ENCODE measurements at regions not wholly inside any gene's neighbourhood (a gene's known extent, or its start where the extent isn't known, plus 50 kb on each side); places are given as distances from the start of the nearest gene placed in this dataset.

DNA sequence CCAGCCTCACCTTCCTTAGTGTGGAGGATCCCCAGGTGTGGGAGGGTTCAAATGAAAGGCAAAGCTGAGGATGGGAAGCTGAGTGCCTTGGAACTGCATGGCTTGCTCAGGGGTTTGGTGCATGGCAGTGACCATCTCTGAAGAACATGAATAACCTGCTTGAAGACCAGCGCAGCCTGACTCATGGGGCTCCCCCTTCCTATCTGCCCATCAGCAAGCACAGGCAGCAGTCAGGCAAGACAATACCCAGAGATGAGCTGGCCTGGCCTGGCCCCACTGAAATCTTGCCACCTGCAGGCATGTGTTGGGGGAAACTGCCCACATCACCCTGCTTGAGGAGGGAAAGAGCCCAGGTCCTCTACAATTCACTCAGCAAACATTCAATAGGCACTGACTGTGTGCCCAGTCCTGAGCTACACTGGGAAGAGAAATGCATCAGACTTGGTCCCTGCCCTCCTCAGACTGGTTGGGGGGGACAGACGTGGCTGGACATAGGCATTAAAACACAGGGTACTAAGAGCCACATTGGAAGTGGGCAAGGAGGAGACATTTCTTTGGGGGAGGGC is 105.0 kb upstream of the ALDH1B1 start:
- DNase-seq: no peak
- no CpG with 5 or more reads among the region's 2 CpGs for WGBS (ENCODE audit: extremely low coverage, insufficient read length, low lambda C conversion rate)
- H2BK5ac ChIP-seq (ENCODE audit: insufficient read length, low read length): no peak overlapping the region
- no peak overlapping the region for H3T11ph ChIP-seq (ENCODE audit: low read length)
- H3K4ac ChIP-seq (ENCODE audit: low read depth, low read length): no peak overlapping the region
- no peak overlapping the region for H2BK120ac ChIP-seq (ENCODE audit: low read depth, low read length, poor library complexity, severe bottlenecking)
- no peaks in the 10 kb centered on the region for H3K79me1 ChIP-seq (ENCODE audit: insufficient read depth, low read depth, low read length, poor library complexity, severe bottlenecking)
- no peaks in the 10 kb centered on the region for H3K9me3 ChIP-seq (ENCODE audit: control insufficient read depth, low read depth, low read length)
- Mint-ChIP-seq H3K36me3 (ENCODE audit: insufficient read depth in 1 of 3, low read depth in 3 of 3) (no peaks in the 10 kb centered on the region; a peak in 1 of 7 replicates), H3K4me3 (no peak overlapping the region; a peak in 1 of 5 replicates), H3K9me3 (no peaks in the 10 kb centered on the region; a peak in 1 of 5 replicates), H3K27me3 (ENCODE audit: low read depth) (peaks cover 40% of the 10 kb centered on the region), H3K27ac (peak overlapping the region in 2 of 3 experiments; percentile 25 to 29; a peak in 3 of 7 replicates), H3K4me1 (peaks cover 10 to 22% of the 10 kb centered on the region in 2 experiments)
- no peaks in the 10 kb centered on the region for H3K23me2 ChIP-seq (ENCODE audit: insufficient read length, low read depth, low read length, poor library complexity, severe bottlenecking)
- no peak overlapping the region for H4K8ac ChIP-seq (replicated peaks; ENCODE audit: insufficient read length, low read depth, low read length)
- no peaks in the 10 kb centered on the region for H3K79me2 ChIP-seq (ENCODE audit: insufficient read depth, low read length)
- peaks cover 4% of the 10 kb centered on the region; the same call in 1 of the 2 replicates for H3K4me1 ChIP-seq (ENCODE audit: insufficient read depth, low read length)
- no peak overlapping the region for H2BK20ac ChIP-seq (ENCODE audit: low read depth, low read length, poor library complexity, severe bottlenecking)
- no peaks in the 10 kb centered on the region for H3K27me3 ChIP-seq (ENCODE audit: insufficient read depth, low read length)
- no peak overlapping the region for H2BK12ac ChIP-seq (ENCODE audit: insufficient read length, low read depth, low read length)
- H3K27ac ChIP-seq (ENCODE audit: insufficient read length, low read depth, low read length): no peak overlapping the region
- H3K18ac ChIP-seq (ENCODE audit: insufficient read length, low read depth, low read length): no peak overlapping the region
- H3K4me2 ChIP-seq (ENCODE audit: insufficient read depth, insufficient read length, low read length): no peak overlapping the region
- no peak overlapping the region for H4K5ac ChIP-seq (ENCODE audit: insufficient read length, low read depth, low read length)
- H2BK15ac ChIP-seq (ENCODE audit: low read depth, low read length): no peak overlapping the region
- H3K9ac ChIP-seq (ENCODE audit: extremely low read depth, insufficient read length, low read length): no peak overlapping the region
- no peak overlapping the region for H2AFZ ChIP-seq (ENCODE audit: low read length)
- no peak overlapping the region for H4K91ac ChIP-seq (ENCODE audit: insufficient read length, low read depth, low read length)
- no peak overlapping the region for H3K56ac ChIP-seq (ENCODE audit: insufficient read length, low read depth, low read length)
- H3K23ac ChIP-seq (ENCODE audit: insufficient read length, low read depth, low read length): no peak overlapping the region
- H4K20me1 ChIP-seq (ENCODE audit: control insufficient read depth, insufficient read depth, insufficient read length): no peaks in the 10 kb centered on the region
- no peak overlapping the region for H2AK5ac ChIP-seq (ENCODE audit: insufficient read length, low read length)
- no peak overlapping the region for H3K14ac ChIP-seq (ENCODE audit: insufficient read depth, low read length)
- TF ChIP-seq, protein P1, sequence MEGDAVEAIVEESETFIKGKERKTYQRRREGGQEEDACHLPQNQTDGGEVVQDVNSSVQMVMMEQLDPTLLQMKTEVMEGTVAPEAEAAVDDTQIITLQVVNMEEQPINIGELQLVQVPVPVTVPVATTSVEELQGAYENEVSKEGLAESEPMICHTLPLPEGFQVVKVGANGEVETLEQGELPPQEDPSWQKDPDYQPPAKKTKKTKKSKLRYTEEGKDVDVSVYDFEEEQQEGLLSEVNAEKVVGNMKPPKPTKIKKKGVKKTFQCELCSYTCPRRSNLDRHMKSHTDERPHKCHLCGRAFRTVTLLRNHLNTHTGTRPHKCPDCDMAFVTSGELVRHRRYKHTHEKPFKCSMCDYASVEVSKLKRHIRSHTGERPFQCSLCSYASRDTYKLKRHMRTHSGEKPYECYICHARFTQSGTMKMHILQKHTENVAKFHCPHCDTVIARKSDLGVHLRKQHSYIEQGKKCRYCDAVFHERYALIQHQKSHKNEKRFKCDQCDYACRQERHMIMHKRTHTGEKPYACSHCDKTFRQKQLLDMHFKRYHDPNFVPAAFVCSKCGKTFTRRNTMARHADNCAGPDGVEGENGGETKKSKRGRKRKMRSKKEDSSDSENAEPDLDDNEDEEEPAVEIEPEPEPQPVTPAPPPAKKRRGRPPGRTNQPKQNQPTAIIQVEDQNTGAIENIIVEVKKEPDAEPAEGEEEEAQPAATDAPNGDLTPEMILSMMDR (conservative IDR thresholded peaks at IDR 0.05): no peak

Data from H9 (cell line).